GM23338 (cell line): ENCODE measurements at regions not wholly inside any gene's neighbourhood (a gene's known extent, or its start where the extent isn't known, plus 50 kb on each side); places are given as distances from the start of the nearest gene placed in this dataset.

Experiments
- ATAC-seq: fragments of 200-7000 bp; cut with Tn5 transposase; 3 replicates; pipeline ENCODE4 v1.9.1; 2020
- DNase-seq: peaks from one replicate; pipeline ENCODE4 v3.0.0-alpha.2; 2015; ENCODE audit warnings: low spot score
- H2AFZ ChIP-seq: fragments of 200-600 bp; sonication (generic); 2 replicates; pipeline ENCODE4 v1.8.0; 2016; ENCODE audit warnings: antibody characterized with exemption, mild to moderate bottlenecking, moderate library complexity
- H3F3A ChIP-seq: fragments of 200-600 bp; sonication (generic); replicated peaks from 2 replicates; pipeline ENCODE4 v1.8.0; 2017; ENCODE audit warnings: antibody characterized with exemption, mixed run types, low read depth
- H3K27ac ChIP-seq: fragments of 200-600 bp; sonication (generic); 2 replicates; pipeline ENCODE4 v1.6.1; 2016; ENCODE audit warnings: low read depth
- H3K27me3 ChIP-seq: fragments of 200-600 bp; sonication (generic); 2 replicates; pipeline ENCODE4 v1.8.0; 2016; ENCODE audit warnings: mild to moderate bottlenecking, mixed run types, moderate library complexity; ENCODE audit not compliant: insufficient read depth
- H3K36me3 ChIP-seq: fragments of 200-600 bp; sonication (generic); 2 replicates; pipeline ENCODE4 v1.8.0; 2016; ENCODE audit warnings: mild to moderate bottlenecking; ENCODE audit not compliant: insufficient read depth
- H3K4me1 ChIP-seq: fragments of 200-600 bp; sonication (generic); 2 replicates; pipeline ENCODE4 v1.8.0; 2016; ENCODE audit warnings: mild to moderate bottlenecking, moderate library complexity; ENCODE audit not compliant: insufficient read depth
- H3K4me2 ChIP-seq: fragments of 200-600 bp; sonication (generic); 2 replicates; pipeline ENCODE4 v1.7.1; 2017; ENCODE audit warnings: mixed run types
- H3K4me3 ChIP-seq: fragments of 200-600 bp; sonication (generic); 2 replicates; pipeline ENCODE4 v1.6.1; 2016; ENCODE audit warnings: mixed run types
- H3K79me2 ChIP-seq: fragments of 200-600 bp; sonication (generic); replicated peaks from 2 replicates; pipeline ENCODE4 v1.8.0; 2017; ENCODE audit warnings: mild to moderate bottlenecking; ENCODE audit not compliant: insufficient read depth
- H3K9me2 ChIP-seq: fragments of 200-600 bp; sonication (generic); 2 replicates; pipeline ENCODE4 v1.8.0; 2017; ENCODE audit not compliant: insufficient read depth
- H4K20me1 ChIP-seq: fragments of 200-600 bp; sonication (generic); replicated peaks from 2 replicates; pipeline ENCODE4 v1.8.0; 2017; ENCODE audit warnings: mild to moderate bottlenecking; ENCODE audit not compliant: insufficient read depth
- H3K27ac Mint-ChIP-seq: 2 replicates; pipeline ENCODE4 v1.8.0; 2020; ENCODE audit warnings: inconsistent platforms, mild to moderate bottlenecking, moderate library complexity, mixed read lengths
- H3K27me3 Mint-ChIP-seq: 3 replicates; pipeline ENCODE4 v1.8.0; 2022; ENCODE audit warnings: low read depth, mild to moderate bottlenecking, moderate library complexity, mixed read lengths, inconsistent platforms; ENCODE audit not compliant: insufficient read depth, poor library complexity
- H3K36me3 Mint-ChIP-seq: 3 replicates; pipeline ENCODE4 v1.8.0; 2021; ENCODE audit warnings: low read depth, mild to moderate bottlenecking, inconsistent platforms, moderate library complexity, mixed read lengths
- H3K4me1 Mint-ChIP-seq: 3 replicates; pipeline ENCODE4 v1.8.0; 2020; ENCODE audit warnings: mild to moderate bottlenecking, inconsistent platforms, mixed read lengths
- H3K4me3 Mint-ChIP-seq: 3 replicates; pipeline ENCODE4 v1.8.0; 2021; ENCODE audit warnings: moderate library complexity, mild to moderate bottlenecking, inconsistent platforms, mixed read lengths
- H3K9me3 Mint-ChIP-seq: 3 replicates; pipeline ENCODE4 v1.8.0; 2020; ENCODE audit warnings: moderate library complexity, mild to moderate bottlenecking, inconsistent platforms, mixed read lengths
- CREB1 ChIP-seq: fragments of 250-450 bp; sonication (Bioruptor Pico); IDR thresholded peaks from 2 replicates; pipeline ENCODE4 v1.5.0; 2020; ENCODE audit warnings: low read depth, mild to moderate bottlenecking, moderate library complexity
- CTCF ChIP-seq, 2 experiments: fragments of 200-600 bp in 1 of 2; sonication (generic) in 1 of 2; conservative IDR thresholded peaks; 2 replicates each; pipeline versions ENCODE4 v1.5.1 to v1.6.1; 2016 to 2017; ENCODE audit warnings: antibody characterized with exemption in 2 of 2, low read depth in 2 of 2, mild to moderate bottlenecking in 2 of 2, moderate library complexity in 1 of 2
- EZH2 ChIP-seq: fragments of 200-600 bp; sonication (generic); IDR thresholded peaks from one replicate; pipeline ENCODE4 v1.8.0; 2017; ENCODE audit warnings: antibody characterized with exemption, mild to moderate bottlenecking, low read depth; ENCODE audit not compliant: unreplicated experiment
- EZH2phosphoT487 ChIP-seq: fragments of 200-600 bp; sonication (generic); IDR thresholded peaks from one replicate; pipeline ENCODE4 v1.8.1; 2018; ENCODE audit warnings: antibody characterized with exemption; ENCODE audit not compliant: unreplicated experiment
- JUNB ChIP-seq: IDR thresholded peaks from one replicate; pipeline ENCODE4 v1.6.1; 2016; ENCODE audit warnings: antibody characterized with exemption; ENCODE audit not compliant: unreplicated experiment
- NANOG ChIP-seq: IDR thresholded peaks from 2 replicates; pipeline ENCODE4 v1.6.1; 2016; ENCODE audit warnings: antibody characterized with exemption, borderline replicate concordance
- POLR2AphosphoS5 ChIP-seq: IDR thresholded peaks from 2 replicates; pipeline ENCODE4 v1.6.1; 2016; ENCODE audit warnings: antibody characterized with exemption, low read depth
- STAT1 ChIP-seq: IDR thresholded peaks from one replicate; pipeline ENCODE4 v1.6.1; 2016; ENCODE audit warnings: antibody characterized with exemption; ENCODE audit not compliant: unreplicated experiment
- ZNF114 ChIP-seq: fragments of 250-450 bp; sonication (Bioruptor Pico); IDR thresholded peaks from 2 replicates; pipeline ENCODE4 v1.5.0; 2020; ENCODE audit warnings: mild to moderate bottlenecking, moderate library complexity
- ZNF331 ChIP-seq: fragments of 250-450 bp; sonication (Bioruptor Pico); IDR thresholded peaks from 2 replicates; pipeline ENCODE4 v1.5.0; 2020; ENCODE audit warnings: low read depth, mild to moderate bottlenecking, moderate library complexity
- ZNF462 ChIP-seq: fragments of 250-450 bp; sonication (Bioruptor Pico); IDR thresholded peaks from 2 replicates; pipeline ENCODE4 v1.5.0; 2020; ENCODE audit warnings: mild to moderate bottlenecking, moderate library complexity
- TF ChIP-seq, protein P1 (sequence below): IDR thresholded peaks from one replicate; pipeline ENCODE4 v1.6.1; 2018; ENCODE audit warnings: antibody characterized with exemption; ENCODE audit not compliant: unreplicated experiment
- TF ChIP-seq, protein P2 (sequence below): IDR thresholded peaks from 2 replicates; pipeline ENCODE4 v1.6.1; 2016; ENCODE audit warnings: antibody characterized with exemption

DNA sequence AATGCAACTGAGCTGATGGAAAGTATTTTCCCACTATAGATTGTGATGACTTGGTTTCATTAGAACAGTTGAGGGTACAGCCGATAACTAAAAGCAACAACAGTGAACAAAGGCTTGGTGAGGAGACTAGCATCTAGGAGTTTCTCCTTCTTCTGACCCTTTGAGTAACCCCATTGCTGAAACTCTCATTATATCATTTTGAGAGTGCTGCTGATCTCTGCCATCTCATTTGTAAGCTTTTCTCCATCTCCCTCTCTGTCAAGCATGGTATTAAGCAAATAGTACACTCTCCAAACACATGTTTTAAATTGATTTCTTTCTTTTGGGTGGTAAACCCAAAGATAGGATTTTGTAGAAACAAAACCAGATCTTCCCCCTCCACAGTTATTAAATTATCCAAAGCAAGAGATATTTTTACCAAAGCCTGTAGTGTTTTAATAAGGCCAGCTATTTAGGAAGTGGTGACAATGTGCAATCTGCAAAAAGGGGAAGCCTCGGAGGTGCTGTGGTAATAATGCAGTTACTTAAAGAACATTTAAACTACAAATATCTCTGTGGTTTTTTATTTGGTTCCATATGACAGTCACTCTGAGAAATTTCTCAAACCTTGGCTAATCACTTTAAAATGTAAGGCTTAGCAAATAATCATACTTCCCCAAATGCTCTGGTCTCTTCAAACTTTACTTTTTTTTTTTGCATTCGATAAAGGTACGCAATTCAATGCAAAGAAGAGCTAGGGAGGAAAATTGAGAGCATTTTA lies 287.5 kb downstream of the HLX start:
- no peak for TF ChIP-seq ZNF331 (CRISPR knock-in tag)
- TF ChIP-seq, protein P1, sequence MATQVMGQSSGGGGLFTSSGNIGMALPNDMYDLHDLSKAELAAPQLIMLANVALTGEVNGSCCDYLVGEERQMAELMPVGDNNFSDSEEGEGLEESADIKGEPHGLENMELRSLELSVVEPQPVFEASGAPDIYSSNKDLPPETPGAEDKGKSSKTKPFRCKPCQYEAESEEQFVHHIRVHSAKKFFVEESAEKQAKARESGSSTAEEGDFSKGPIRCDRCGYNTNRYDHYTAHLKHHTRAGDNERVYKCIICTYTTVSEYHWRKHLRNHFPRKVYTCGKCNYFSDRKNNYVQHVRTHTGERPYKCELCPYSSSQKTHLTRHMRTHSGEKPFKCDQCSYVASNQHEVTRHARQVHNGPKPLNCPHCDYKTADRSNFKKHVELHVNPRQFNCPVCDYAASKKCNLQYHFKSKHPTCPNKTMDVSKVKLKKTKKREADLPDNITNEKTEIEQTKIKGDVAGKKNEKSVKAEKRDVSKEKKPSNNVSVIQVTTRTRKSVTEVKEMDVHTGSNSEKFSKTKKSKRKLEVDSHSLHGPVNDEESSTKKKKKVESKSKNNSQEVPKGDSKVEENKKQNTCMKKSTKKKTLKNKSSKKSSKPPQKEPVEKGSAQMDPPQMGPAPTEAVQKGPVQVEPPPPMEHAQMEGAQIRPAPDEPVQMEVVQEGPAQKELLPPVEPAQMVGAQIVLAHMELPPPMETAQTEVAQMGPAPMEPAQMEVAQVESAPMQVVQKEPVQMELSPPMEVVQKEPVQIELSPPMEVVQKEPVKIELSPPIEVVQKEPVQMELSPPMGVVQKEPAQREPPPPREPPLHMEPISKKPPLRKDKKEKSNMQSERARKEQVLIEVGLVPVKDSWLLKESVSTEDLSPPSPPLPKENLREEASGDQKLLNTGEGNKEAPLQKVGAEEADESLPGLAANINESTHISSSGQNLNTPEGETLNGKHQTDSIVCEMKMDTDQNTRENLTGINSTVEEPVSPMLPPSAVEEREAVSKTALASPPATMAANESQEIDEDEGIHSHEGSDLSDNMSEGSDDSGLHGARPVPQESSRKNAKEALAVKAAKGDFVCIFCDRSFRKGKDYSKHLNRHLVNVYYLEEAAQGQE, result no peak
- no peak for TF ChIP-seq POLR2AphosphoS5
- TF ChIP-seq STAT1, result no peak
- no peak for TF ChIP-seq ZNF114 (CRISPR knock-in tag)
- TF ChIP-seq, protein P2, sequence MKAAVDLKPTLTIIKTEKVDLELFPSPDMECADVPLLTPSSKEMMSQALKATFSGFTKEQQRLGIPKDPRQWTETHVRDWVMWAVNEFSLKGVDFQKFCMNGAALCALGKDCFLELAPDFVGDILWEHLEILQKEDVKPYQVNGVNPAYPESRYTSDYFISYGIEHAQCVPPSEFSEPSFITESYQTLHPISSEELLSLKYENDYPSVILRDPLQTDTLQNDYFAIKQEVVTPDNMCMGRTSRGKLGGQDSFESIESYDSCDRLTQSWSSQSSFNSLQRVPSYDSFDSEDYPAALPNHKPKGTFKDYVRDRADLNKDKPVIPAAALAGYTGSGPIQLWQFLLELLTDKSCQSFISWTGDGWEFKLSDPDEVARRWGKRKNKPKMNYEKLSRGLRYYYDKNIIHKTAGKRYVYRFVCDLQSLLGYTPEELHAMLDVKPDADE, result no peak
- no peak for TF ChIP-seq EZH2
- no peak for TF ChIP-seq CREB1 (CRISPR knock-in tag)
- TF ChIP-seq NANOG, result no peak
- no peak for TF ChIP-seq ZNF462 (CRISPR knock-in tag)
- TF ChIP-seq JUNB, result no peak
- no peak for TF ChIP-seq EZH2phosphoT487
- TF ChIP-seq CTCF (conservative IDR thresholded peaks at IDR 0.05; ENCODE audit: low read depth in 2 of 2), result no peak
- no peaks in the 10 kb centered on the region for H3K27me3 ChIP-seq
- no peaks in the 10 kb centered on the region for H3K79me2 ChIP-seq
- Mint-ChIP-seq H3K36me3 (peaks cover 12% of the 10 kb centered on the region), H3K27ac (no peak overlapping the region), H3K4me1 (peaks cover 37% of the 10 kb centered on the region), H3K27me3 (peaks cover 6% of the 10 kb centered on the region), H3K4me3 (no peak overlapping the region), H3K9me3 (peaks cover 12% of the 10 kb centered on the region)
- H3K4me2 ChIP-seq, result no peak overlapping the region
- no peak overlapping the region for H3K4me3 ChIP-seq
- DNase-seq, result no peak
- no peaks in the 10 kb centered on the region for H4K20me1 ChIP-seq
- no peak overlapping the region for H2AFZ ChIP-seq
- H3F3A ChIP-seq, result no peaks in the 10 kb centered on the region
- H3K27ac ChIP-seq, result no peak overlapping the region
- no peaks in the 10 kb centered on the region for H3K36me3 ChIP-seq
- H3K9me2 ChIP-seq, result peaks cover 8% of the 10 kb centered on the region; the same call in 1 of the 2 replicates
- ATAC-seq, result no peak
- H3K4me1 ChIP-seq, result peaks cover 22% of the 10 kb centered on the region
